ENCODE measurements at regions not wholly inside any gene's neighbourhood (a gene's known extent, or its start where the extent isn't known, plus 50 kb on each side); places are given as distances from the start of the nearest gene placed in this dataset.

GRCh38 chr14:89564989-89565388, 148.0 kb upstream of the FOXN3 start:
- SMC1A ChIA-PET (ENCODE audit: uncharacterized antibody, unreplicated experiment) = interaction anchor here (1.6 kb wide), 1 partner anchor 19 kb away, joined by 3 read pairs; no protein-coding TSS in a partner anchor
- intact Hi-C loops (cut with micrococcal nuclease; ENCODE audit: unreplicated experiment) = no loop called here
- Histone ChIP-seq H3K9me3 (replicated peaks; ENCODE audit: control insufficient read depth, insufficient read depth, low read length) (no peaks in the 10 kb centered on the region), H2AFZ (ENCODE audit: control insufficient read depth, low read depth, low read length) (no peak overlapping the region), H3K4me1 (ENCODE audit: control insufficient read depth, insufficient read depth, low read length) (no peaks in the 10 kb centered on the region), H3K4me3 (no peak overlapping the region), H3K36me3 (ENCODE audit: control insufficient read depth in 2 of 2, insufficient read depth in 2 of 2, low read length in 1 of 2) (no peaks in the 10 kb centered on the region), H3K79me2 (ENCODE audit: control insufficient read depth, insufficient read depth, low read length) (no peaks in the 10 kb centered on the region), H3K27ac (ENCODE audit: control insufficient read depth, insufficient read depth) (no peak overlapping the region), H3K4me2 (ENCODE audit: control insufficient read depth, insufficient read depth) (no peak overlapping the region), H3K27me3 (replicated peaks in 1 of 2; ENCODE audit: control insufficient read depth in 2 of 2, insufficient read depth in 2 of 2, low read length in 1 of 2) (no peaks in the 10 kb centered on the region), H3K9ac (ENCODE audit: control insufficient read depth, insufficient read depth, low read length) (no peak overlapping the region), H4K20me1 (ENCODE audit: control insufficient read depth, insufficient read depth) (no peaks in the 10 kb centered on the region)
- TF ChIP-seq YY1 (IDR thresholded peaks at IDR 0.05; ENCODE audit: low read depth, low read length) (no peak), ZNF384 (IDR thresholded peaks at IDR 0.05; ENCODE audit: borderline replicate concordance, low read depth, low read length) (no peak)
- DNase-seq (ENCODE audit: low read depth, low spot score) (no peak), FAIRE-seq (no peak), ATAC-seq (no peak)
- WGBS (ENCODE audit: insufficient coverage, insufficient replicate concordance, low lambda C conversion rate, missing lambda C conversion rate) = 92% methylated on average over 4 of the region's 5 CpGs
- in situ Hi-C loops (cut with MboI) = no loop called here
- no TSS peak for BruUV-seq (replicated peaks)
- CTCF ChIA-PET = no interaction called here
- RAD21 ChIA-PET (ENCODE audit: unreplicated experiment) = interaction anchor here (0.7 kb wide), 1 partner anchor 388 kb away, joined by 4 read pairs; no protein-coding TSS in a partner anchor
- POLR2A ChIA-PET = no interaction called here

GRCh38 chr14:89564286-89564957, 147.4 kb upstream of the FOXN3 start:
- Histone ChIP-seq H3K36me3 (ENCODE audit: control insufficient read depth in 2 of 2, insufficient read depth in 2 of 2, low read length in 1 of 2) (no peaks in the 10 kb centered on the region), H3K79me2 (ENCODE audit: control insufficient read depth, insufficient read depth, low read length) (no peaks in the 10 kb centered on the region), H3K9me3 (replicated peaks; ENCODE audit: control insufficient read depth, insufficient read depth, low read length) (no peaks in the 10 kb centered on the region), H3K4me2 (ENCODE audit: control insufficient read depth, insufficient read depth) (no peak overlapping the region), H3K27ac (ENCODE audit: control insufficient read depth, insufficient read depth) (no peak overlapping the region), H3K27me3 (replicated peaks in 1 of 2; ENCODE audit: control insufficient read depth in 2 of 2, insufficient read depth in 2 of 2, low read length in 1 of 2) (no peaks in the 10 kb centered on the region), H2AFZ (ENCODE audit: control insufficient read depth, low read depth, low read length) (no peak overlapping the region; the same call in 1 of the 2 replicates), H3K9ac (ENCODE audit: control insufficient read depth, insufficient read depth, low read length) (no peak overlapping the region), H3K4me1 (ENCODE audit: control insufficient read depth, insufficient read depth, low read length) (no peaks in the 10 kb centered on the region), H4K20me1 (ENCODE audit: control insufficient read depth, insufficient read depth) (no peaks in the 10 kb centered on the region), H3K4me3 (no peak overlapping the region)
- CTCF ChIA-PET = no interaction called here
- POLR2A ChIA-PET = no interaction called here
- ATAC-seq (no peak), DNase-seq (ENCODE audit: low read depth, low spot score) (no peak), FAIRE-seq (no peak)
- in situ Hi-C loops (cut with MboI) = no loop called here
- RAD21 ChIA-PET (ENCODE audit: unreplicated experiment) = interaction anchor here (0.7 kb wide), 1 partner anchor 387 kb away, joined by 4 read pairs; no protein-coding TSS in a partner anchor
- intact Hi-C loops (cut with micrococcal nuclease; ENCODE audit: unreplicated experiment) = no loop called here
- 51% methylated on average over 12 of the region's 12 CpGs for WGBS (ENCODE audit: insufficient coverage, insufficient replicate concordance, low lambda C conversion rate, missing lambda C conversion rate)
- BruUV-seq (replicated peaks) = no TSS peak
- SMC1A ChIA-PET (ENCODE audit: uncharacterized antibody, unreplicated experiment) = interaction anchor here (1.6 kb wide), 1 partner anchor 19 kb away, joined by 3 read pairs; no protein-coding TSS in a partner anchor
- TF ChIP-seq TCF3 (IDR thresholded peaks at IDR 0.05; ENCODE audit: borderline replicate concordance, insufficient read depth, low read depth, low read length) (no peak), POLR2AphosphoS5 (IDR thresholded peaks at IDR 0.05; ENCODE audit: low read length) (no peak), NKRF (conservative IDR thresholded peaks at IDR 0.05) (no peak), CHD2 (IDR thresholded peaks at IDR 0.05; ENCODE audit: borderline replicate concordance, low read depth, low read length) (no peak), STAT1 (conservative IDR thresholded peaks at IDR 0.05) (no peak), KLF5 (IDR thresholded peaks at IDR 0.05; ENCODE audit: partially characterized antibody) (no peak), FOXK2 (IDR thresholded peaks at IDR 0.05) (no peak), HDAC6 (IDR thresholded peaks at IDR 0.05; ENCODE audit: unreplicated experiment) (no peak), POU2F2 (IDR thresholded peaks at IDR 0.05; ENCODE audit: borderline replicate concordance, low read depth, low read length) (no peak), REST (IDR thresholded peaks at IDR 0.05; ENCODE audit: low read depth, low read length) (no peak), HDGF (IDR thresholded peaks at IDR 0.05) (no peak)

Data from GM12878 (cell line).